B cell (primary cell): ENCODE measurements at regions not wholly inside any gene's neighbourhood (a gene's known extent, or its start where the extent isn't known, plus 50 kb on each side); places are given as distances from the start of the nearest gene placed in this dataset.

Experiments used
- ATAC-seq: fragments of 200-7000 bp; cut with Tn5 transposase; one replicate; pipeline ENCODE4 v1.10.0; 2021; ENCODE audit warnings: low read depth, mild to moderate bottlenecking, moderate number of reproducible peaks, moderate library complexity
- CTCF ChIA-PET: fragments of 350-600 bp; sonication (Branson Sonifier 250); formaldehyde crosslinking; loops from one replicate; lab custom pipeline; 2021; ENCODE audit warnings: antibody characterized with exemption, inconsistent platforms; lab: Charles Lee
- POLR2A ChIA-PET: fragments of 350-600 bp; sonication (Branson Sonifier 250); formaldehyde crosslinking; loops from one replicate; lab custom pipeline; 2021; ENCODE audit warnings: antibody characterized with exemption; lab: Charles Lee
- DNase-seq: peaks from one replicate; pipeline ENCODE4 v3.0.0; 2013
- H2AFZ ChIP-seq: 2 replicates; pipeline ENCODE4 v1.6.1; 2012; ENCODE audit warnings: mild to moderate bottlenecking, low read depth, low read length; ENCODE audit not compliant: insufficient read depth, poor library complexity, severe bottlenecking
- H3K27ac ChIP-seq, 2 donors: 1 replicate in 1 of 2; 2 replicates in 1 of 2; pipeline ENCODE4 v1.5.1; 2012 to 2013; ENCODE audit warnings: low read length in 2 of 2, mild to moderate bottlenecking in 2 of 2, moderate library complexity in 1 of 2
- H3K27me3 ChIP-seq, 4 experiments: fragments of 200-600 bp in 1 of 4; sonication (generic) in 1 of 4; replicated peaks in 1 of 4; 1 replicate in 2 of 4; 2 replicates in 2 of 4; pipeline versions ENCODE4 v1.6.1 to v1.7.0; 2013 to 2016; ENCODE audit warnings: low read length in 3 of 4, mild to moderate bottlenecking in 2 of 4, mixed read lengths in 1 of 4, moderate library complexity in 1 of 4; ENCODE audit not compliant: insufficient read depth in 4 of 4, control insufficient read depth in 3 of 4; ENCODE audit errors: control extremely low read depth in 1 of 4
- H3K36me3 ChIP-seq, 2 experiments: replicated peaks in 1 of 2; 1 replicate in 1 of 2; 2 replicates in 1 of 2; pipeline versions ENCODE4 v1.6.1 to v1.7.1; 2013; ENCODE audit warnings: low read length in 1 of 2; ENCODE audit not compliant: insufficient read depth in 2 of 2, control insufficient read depth in 1 of 2; ENCODE audit errors: control extremely low read depth in 1 of 2, extremely low read depth in 1 of 2
- H3K4me1 ChIP-seq, 2 donors: fragments of 200-600 bp in 1 of 2; sonication (generic) in 1 of 2; 1 replicate in 1 of 2; 2 replicates in 1 of 2; pipeline versions ENCODE4 v1.5.1 to v1.6.1; 2013 to 2017; ENCODE audit warnings: low read length in 2 of 2; ENCODE audit not compliant: control insufficient read depth in 2 of 2, insufficient read depth in 2 of 2
- H3K4me2 ChIP-seq: replicated peaks from 2 replicates; pipeline ENCODE3; 2012; ENCODE audit warnings: mild to moderate bottlenecking, low read depth, low read length; ENCODE audit not compliant: poor library complexity, severe bottlenecking
- H3K4me3 ChIP-seq, 5 experiments: fragments of 200-600 bp in 1 of 5; sonication (generic) in 1 of 5; 1 replicate in 3 of 5; 2 replicates in 2 of 5; pipeline versions ENCODE4 v1.5.1 to v1.7.0; 2011 to 2016; ENCODE audit warnings: low read length in 4 of 5, mild to moderate bottlenecking in 4 of 5, low read depth in 2 of 5, control low read depth in 1 of 5, moderate library complexity in 1 of 5; ENCODE audit not compliant: insufficient read depth in 1 of 5; ENCODE audit errors: control extremely low read depth in 1 of 5, extremely low read depth in 1 of 5
- H3K79me2 ChIP-seq: fragments of 200-600 bp; sonication (generic); one replicate; pipeline ENCODE4 v1.6.0; 2016; ENCODE audit warnings: low read length; ENCODE audit not compliant: control insufficient read depth, insufficient read depth
- H3K9ac ChIP-seq: fragments of 200-600 bp; sonication (generic); 2 replicates; pipeline ENCODE4 v1.6.1; 2017; ENCODE audit warnings: mild to moderate bottlenecking, low read length, moderate library complexity
- H3K9me3 ChIP-seq, 3 donors: one replicate each; pipeline versions ENCODE4 v1.6.1 to v1.7.1; 2013; ENCODE audit warnings: low read length in 2 of 3; ENCODE audit not compliant: control insufficient read depth in 2 of 3, insufficient read depth in 1 of 3; ENCODE audit errors: control extremely low read depth in 1 of 3
- H4K20me1 ChIP-seq: 2 replicates; pipeline ENCODE4 v1.6.0; 2012; ENCODE audit warnings: mild to moderate bottlenecking, low read length; ENCODE audit not compliant: insufficient read depth, control insufficient read depth, poor library complexity, severe bottlenecking
- H3K27ac Mint-ChIP-seq: one replicate; pipeline ENCODE4 v1.8.0; 2021; ENCODE audit warnings: mixed read lengths
- H3K27me3 Mint-ChIP-seq: one replicate; pipeline ENCODE4 v1.8.0; 2021; ENCODE audit warnings: mixed read lengths
- H3K4me1 Mint-ChIP-seq: one replicate; pipeline ENCODE4 v1.8.0; 2021; ENCODE audit warnings: mixed read lengths
- H3K4me3 Mint-ChIP-seq: one replicate; pipeline ENCODE4 v1.8.0; 2021; ENCODE audit warnings: mixed read lengths
- H3K9me3 Mint-ChIP-seq: one replicate; pipeline ENCODE4 v1.8.0; 2022; ENCODE audit warnings: mixed read lengths; ENCODE audit not compliant: insufficient read depth
- CTCF ChIP-seq: fragments of 200-600 bp; IDR thresholded peaks from one replicate; pipeline ENCODE4 v1.8.0; 2022; ENCODE audit warnings: antibody characterized with exemption, mild to moderate bottlenecking
- EZH2 ChIP-seq: IDR thresholded peaks from 2 replicates; pipeline ENCODE4 v1.6.1; 2012; ENCODE audit warnings: borderline replicate concordance, low read depth, mild to moderate bottlenecking, moderate library complexity, low read length; ENCODE audit not compliant: insufficient read depth, poor library complexity, severe bottlenecking
- WGBS: methylation state at CpG from one replicate; pipeline ENCODE4 v1.1.5; 2013; ENCODE audit warnings: missing lambda C conversion rate; ENCODE audit not compliant: insufficient coverage; 5-methylcytosine and 5-hydroxymethylcytosine counted together
- intact Hi-C: fragments of 100-400 bp; cut with micrococcal nuclease; formaldehyde crosslinking; loops from one replicate; pipeline ENCODE4 v1.10.0; 2022

GRCh38 chr13:110817143-110817542 lies 97.7 kb downstream of the ANKRD10 start:
- intact Hi-C loops = loop anchor here (5.0 kb wide), 1 partner anchor 595 kb away; no protein-coding TSS in a partner anchor
- Mint-ChIP-seq H3K9me3 (no peaks in the 10 kb centered on the region), H3K4me1 (peaks cover 7% of the 10 kb centered on the region), H3K4me3 (no peak overlapping the region), H3K27ac (no peak overlapping the region), H3K27me3 (peaks cover 10% of the 10 kb centered on the region)
- TF ChIP-seq CTCF (no peak), EZH2 (no peak)
- Histone ChIP-seq H3K9ac (no peak overlapping the region), H3K79me2 (no peaks in the 10 kb centered on the region), H3K4me3 (no peak overlapping the region), H3K36me3 (no peaks in the 10 kb centered on the region), H3K27ac (no peak overlapping the region), H4K20me1 (no peaks in the 10 kb centered on the region), H3K27me3 (peaks cover 0 to 13% (median 3%) of the 10 kb centered on the region in 4 experiments), H3K4me1 (peaks cover 2 to 7% of the 10 kb centered on the region in 2 donors), H3K4me2 (no peak overlapping the region), H3K9me3 (peaks cover 0 to 8% (median 0%) of the 10 kb centered on the region in 3 donors), H2AFZ (no peak overlapping the region)
- POLR2A ChIA-PET = no interaction called here
- CTCF ChIA-PET = interaction anchor here (0.7 to 5.6 kb wide), 8 partner anchors 10 to 228 kb away, joined by 3 to 64 read pairs (median 6); no protein-coding TSS in a partner anchor
- no peak for ATAC-seq
- no CpG with 5 or more reads among the region's 3 CpGs for WGBS
- no peak for DNase-seq

GRCh38 chr13:110818747-110819146 lies 96.1 kb downstream of the ANKRD10 start:
- H3K4me2 ChIP-seq = no peak overlapping the region
- H3K4me3 ChIP-seq = no peak overlapping the region
- no peak for DNase-seq
- POLR2A ChIA-PET = interaction anchor here (1.2 kb wide), 1 partner anchor 174 kb away, joined by 3 read pairs; no protein-coding TSS in a partner anchor
- 85% methylated on average over 8 of the region's 8 CpGs for WGBS
- H3K27ac Mint-ChIP-seq = no peak overlapping the region
- H4K20me1 ChIP-seq = no peaks in the 10 kb centered on the region
- peaks cover 3% of the 10 kb centered on the region for H3K4me1 Mint-ChIP-seq
- CTCF ChIA-PET = interaction anchor here (1.0 to 5.6 kb wide), 19 partner anchors 12 to 363 kb away, joined by 3 to 64 read pairs (median 6); no protein-coding TSS in a partner anchor
- H3K79me2 ChIP-seq = no peaks in the 10 kb centered on the region
- TF ChIP-seq CTCF (no peak), EZH2 (no peak)
- intact Hi-C loops = loop anchor here (1.0 to 5.0 kb wide), 5 partner anchors 104 to 596 kb away; no protein-coding TSS in a partner anchor
- H3K27me3 ChIP-seq = peaks cover 0 to 5% (median 0%) of the 10 kb centered on the region in 4 experiments
- ATAC-seq = no peak
- peaks cover 0 to 7% of the 10 kb centered on the region in 2 donors for H3K4me1 ChIP-seq
- H3K36me3 ChIP-seq = no peaks in the 10 kb centered on the region
- no peak overlapping the region for H3K4me3 Mint-ChIP-seq
- H3K9ac ChIP-seq = no peak overlapping the region
- no peaks in the 10 kb centered on the region for H3K9me3 Mint-ChIP-seq
- no peaks in the 10 kb centered on the region for H3K9me3 ChIP-seq
- no peak overlapping the region for H3K27ac ChIP-seq
- H3K27me3 Mint-ChIP-seq = peaks cover 5% of the 10 kb centered on the region
- no peak overlapping the region for H2AFZ ChIP-seq
